ENCODE measurements at regions not wholly inside any gene's neighbourhood (a gene's known extent, or its start where the extent isn't known, plus 50 kb on each side); places are given as distances from the start of the nearest gene placed in this dataset.

DNA sequence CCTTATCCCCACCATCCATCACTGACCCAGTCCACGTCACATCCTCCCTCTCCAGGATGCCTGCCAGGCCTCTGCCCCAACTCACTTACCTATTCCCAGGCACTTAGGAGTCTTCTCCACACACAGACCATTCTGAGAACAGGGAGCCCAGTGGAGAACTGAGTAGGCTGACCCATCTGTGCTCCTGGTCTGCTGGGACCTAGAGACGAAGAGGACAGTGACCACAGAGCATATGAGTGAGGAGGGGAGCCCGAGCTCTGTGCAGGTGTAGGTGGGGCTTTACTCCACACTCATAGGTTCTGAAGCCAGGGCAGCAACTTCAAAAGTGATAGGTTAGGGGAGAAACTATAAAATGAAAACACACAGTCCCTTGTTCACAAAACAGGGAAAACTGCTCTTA lies 130.0 kb downstream of the NDUFA10 start:
- TF ChIP-seq GATA3 (IDR thresholded peaks at IDR 0.05; ENCODE audit: low read depth, low read length) (no peak), GATA2 (IDR thresholded peaks at IDR 0.05; ENCODE audit: low read depth, low read length) (no peak)

Measured in SH-SY5Y (cell line).